ENCODE measurements at regions not wholly inside any gene's neighbourhood (a gene's known extent, or its start where the extent isn't known, plus 50 kb on each side); places are given as distances from the start of the nearest gene placed in this dataset.
A peak's percentile ranks its signal among the peaks of the same experiment; 100 is the strongest.

DNA sequence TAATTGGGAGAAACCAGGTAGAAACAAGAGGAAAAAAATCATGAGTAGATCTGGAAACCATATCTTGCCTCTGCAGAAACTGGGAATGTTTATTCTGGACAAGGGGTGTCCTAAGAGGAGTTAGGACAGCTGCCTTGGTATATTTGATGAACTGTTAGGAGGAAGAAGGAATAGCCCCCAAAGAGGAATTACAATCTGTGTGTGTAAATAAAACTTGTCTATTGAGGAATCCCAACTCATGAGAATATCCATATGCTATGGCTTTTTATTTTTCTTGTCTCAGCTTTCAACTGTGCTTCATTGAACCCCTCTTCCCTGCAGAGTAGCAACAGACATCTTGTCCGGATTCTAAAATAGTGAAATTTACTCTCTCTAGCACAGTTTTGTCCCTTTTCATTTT lies 423.5 kb upstream of the SLC14A2 start:
- DNase-seq: no peak
- H3K27me3 ChIP-seq (ENCODE audit: control insufficient read depth, insufficient read depth, low read length): no peaks in the 10 kb centered on the region
- no peaks in the 10 kb centered on the region for H3K36me3 ChIP-seq (replicated peaks; ENCODE audit: control insufficient read depth, insufficient read depth, low read length)
- H3K4me3 ChIP-seq (ENCODE audit: insufficient read depth, low read depth, low read length): no peak overlapping the region

DNA sequence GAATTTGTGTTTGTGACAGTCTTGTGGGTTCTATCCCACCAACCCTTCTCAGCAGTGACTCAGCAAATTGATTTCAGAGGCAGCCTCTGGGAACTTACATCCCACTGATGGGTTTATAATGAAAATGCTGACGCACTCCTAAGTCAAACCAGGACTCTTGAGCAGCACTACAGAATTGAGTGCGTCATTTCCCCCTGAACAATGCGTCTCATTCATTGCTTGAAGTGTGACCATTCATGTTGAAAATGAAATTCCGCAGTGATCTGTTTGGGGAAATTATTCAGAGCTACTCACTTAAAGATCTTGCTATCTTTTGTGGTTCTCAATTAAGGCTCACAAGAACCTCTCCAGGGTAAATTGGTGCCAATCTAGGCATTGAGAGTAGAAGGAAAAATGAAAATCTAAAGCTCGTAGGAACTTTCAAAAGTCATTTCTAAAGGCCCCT lies 417.7 kb upstream of the SLC14A2 start:
- no peaks in the 10 kb centered on the region for H3K36me3 ChIP-seq (replicated peaks; ENCODE audit: control insufficient read depth, insufficient read depth, low read length)
- no peak overlapping the region for H3K4me3 ChIP-seq (ENCODE audit: insufficient read depth, low read depth, low read length)
- H3K27me3 ChIP-seq (ENCODE audit: control insufficient read depth, insufficient read depth, low read length): no peaks in the 10 kb centered on the region
- DNase-seq: no peak

DNA sequence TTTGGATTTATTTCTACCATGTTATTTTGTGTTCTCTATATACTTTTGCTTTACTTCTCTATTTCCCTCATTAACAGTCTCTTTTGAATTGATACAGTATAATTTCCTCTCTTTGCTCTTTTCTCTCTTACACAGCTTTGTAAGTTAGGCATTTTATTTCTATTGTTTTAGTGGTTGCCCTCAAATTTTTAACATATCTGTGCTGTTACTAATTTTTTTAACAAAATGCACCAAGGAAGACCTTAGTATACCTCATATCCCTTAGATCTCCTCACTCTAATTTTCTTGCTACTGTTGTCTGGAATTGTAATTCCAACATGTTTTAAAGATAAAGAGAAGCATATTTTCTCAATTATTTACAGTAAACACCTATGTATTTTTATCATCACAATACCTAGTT lies 416.8 kb upstream of the SLC14A2 start:
- Histone ChIP-seq H3K4me3 (ENCODE audit: insufficient read depth, low read depth, low read length) (no peak overlapping the region), H3K36me3 (replicated peaks; ENCODE audit: control insufficient read depth, insufficient read depth, low read length) (no peaks in the 10 kb centered on the region), H3K27me3 (ENCODE audit: control insufficient read depth, insufficient read depth, low read length) (no peaks in the 10 kb centered on the region)
- DNase-seq: no peak

DNA sequence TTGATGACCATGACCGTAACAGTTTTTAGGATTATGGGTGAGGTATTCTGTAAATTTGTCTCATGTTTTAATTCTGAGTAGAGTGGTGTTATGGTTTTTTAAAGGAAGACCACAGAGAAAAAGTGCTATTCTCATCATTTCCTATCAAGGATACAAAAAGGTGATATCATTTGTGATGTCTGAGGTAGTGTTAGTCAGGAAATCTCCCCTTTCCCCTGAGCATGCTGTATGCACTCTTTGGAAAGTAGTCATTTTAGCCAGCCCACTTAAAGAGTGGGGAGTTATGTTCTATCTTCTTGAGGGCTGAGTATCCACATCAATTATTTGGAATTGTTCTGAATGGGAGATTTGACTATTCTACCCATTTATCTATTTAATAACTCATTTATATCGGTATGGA lies 414.2 kb upstream of the SLC14A2 start:
- Histone ChIP-seq H3K4me3 (ENCODE audit: insufficient read depth, low read depth, low read length) (no peak overlapping the region), H3K27me3 (ENCODE audit: control insufficient read depth, insufficient read depth, low read length) (no peaks in the 10 kb centered on the region), H3K36me3 (replicated peaks; ENCODE audit: control insufficient read depth, insufficient read depth, low read length) (no peaks in the 10 kb centered on the region)
- no peak for DNase-seq

DNA sequence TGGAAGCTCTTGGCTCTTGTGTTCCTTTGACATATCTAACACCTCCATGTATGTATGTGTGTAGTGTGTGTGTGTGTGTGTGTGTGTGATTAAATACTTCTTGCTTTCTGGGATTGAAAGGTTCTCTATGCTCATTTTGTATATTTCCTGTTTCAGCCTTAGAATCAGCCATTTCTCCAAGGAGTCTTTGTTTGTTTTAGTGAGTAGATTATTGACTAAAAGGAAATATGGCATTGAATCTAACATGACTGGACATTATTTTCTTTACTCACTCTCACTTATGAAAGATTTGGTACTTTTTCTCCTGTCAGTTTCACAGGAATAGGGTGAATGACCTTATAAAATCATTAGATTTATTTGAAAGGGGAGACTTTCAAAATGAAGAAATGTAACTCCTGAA lies 413.8 kb upstream of the SLC14A2 start:
- H3K36me3 ChIP-seq (replicated peaks; ENCODE audit: control insufficient read depth, insufficient read depth, low read length): no peaks in the 10 kb centered on the region
- H3K4me3 ChIP-seq (ENCODE audit: insufficient read depth, low read depth, low read length): no peak overlapping the region

DNA sequence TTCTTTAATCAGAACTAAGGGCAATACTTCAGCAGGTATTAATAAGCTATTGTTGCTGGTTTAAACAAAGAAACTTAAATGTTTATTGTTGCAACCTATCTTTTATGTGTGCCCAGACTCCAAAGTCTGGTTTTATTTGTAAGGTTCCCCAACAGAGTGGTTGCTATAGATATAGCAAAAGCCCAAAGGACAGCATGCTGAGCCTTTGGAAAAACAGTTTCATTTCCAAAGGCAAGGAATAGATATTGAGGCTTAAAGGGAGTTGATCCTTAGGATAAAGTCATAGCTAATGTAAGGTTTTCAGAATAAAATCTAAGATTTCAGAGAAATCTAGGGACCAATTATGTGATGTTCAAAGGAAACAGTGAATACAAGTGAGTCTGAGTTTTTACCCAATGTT lies 413.2 kb upstream of the SLC14A2 start:
- H3K4me3 ChIP-seq (ENCODE audit: insufficient read depth, low read depth, low read length): no peak overlapping the region
- no peaks in the 10 kb centered on the region for H3K36me3 ChIP-seq (replicated peaks; ENCODE audit: control insufficient read depth, insufficient read depth, low read length)
- no peak for DNase-seq
- H3K27me3 ChIP-seq (ENCODE audit: control insufficient read depth, insufficient read depth, low read length): no peaks in the 10 kb centered on the region

More for the DNA sequence above, 413.8 kb upstream of the SLC14A2 start:
- no peak for DNase-seq
- H3K27me3 ChIP-seq (ENCODE audit: control insufficient read depth, insufficient read depth, low read length): no peaks in the 10 kb centered on the region

DNA sequence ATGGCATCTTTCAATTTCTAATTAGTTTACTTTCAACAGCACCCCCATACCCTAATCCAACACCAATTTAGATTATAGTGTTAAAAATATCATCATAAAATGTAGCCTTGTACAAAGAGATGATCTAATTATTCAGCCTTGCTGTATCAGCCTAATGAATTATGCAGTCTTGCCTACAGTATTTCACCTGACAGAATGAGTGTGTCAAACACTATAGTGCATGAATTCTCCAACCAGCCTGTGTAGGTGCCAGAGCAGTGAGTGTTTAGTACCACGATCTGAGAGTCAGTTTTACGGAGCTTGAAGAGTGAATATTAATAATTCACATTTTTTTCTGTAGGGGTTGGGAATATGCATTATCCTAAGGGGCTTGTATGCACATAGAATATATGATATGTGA lies 411.6 kb upstream of the SLC14A2 start:
- DNase-seq: no peak
- Histone ChIP-seq H3K27me3 (ENCODE audit: control insufficient read depth, insufficient read depth, low read length) (no peaks in the 10 kb centered on the region), H3K4me3 (ENCODE audit: insufficient read depth, low read depth, low read length) (no peak overlapping the region), H3K36me3 (replicated peaks; ENCODE audit: control insufficient read depth, insufficient read depth, low read length) (no peaks in the 10 kb centered on the region)

DNA sequence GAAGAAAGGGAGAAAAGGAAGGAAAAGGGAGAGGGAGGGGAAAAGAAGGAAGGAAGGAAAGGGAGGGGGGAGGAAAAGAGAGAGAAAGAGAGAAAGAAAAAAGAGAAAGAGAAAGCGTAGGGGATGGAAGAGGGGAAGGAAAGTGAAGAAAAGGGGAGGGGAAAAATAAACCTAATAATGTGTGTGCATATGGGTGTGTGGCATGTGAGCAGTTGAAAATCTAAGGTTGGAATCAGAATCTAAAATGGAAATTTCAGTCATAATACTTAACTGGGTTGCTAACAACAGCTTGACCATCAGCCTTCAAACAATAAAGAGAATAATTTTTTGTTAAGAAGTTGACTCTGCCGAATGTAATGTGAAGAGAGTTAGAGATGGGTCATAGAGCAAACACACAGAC lies 407.9 kb upstream of the SLC14A2 start:
- H3K4me3 ChIP-seq (ENCODE audit: insufficient read depth, low read depth, low read length): no peak overlapping the region
- no peaks in the 10 kb centered on the region for H3K27me3 ChIP-seq (ENCODE audit: control insufficient read depth, insufficient read depth, low read length)
- no peaks in the 10 kb centered on the region for H3K36me3 ChIP-seq (replicated peaks; ENCODE audit: control insufficient read depth, insufficient read depth, low read length)
- DNase-seq: no peak

DNA sequence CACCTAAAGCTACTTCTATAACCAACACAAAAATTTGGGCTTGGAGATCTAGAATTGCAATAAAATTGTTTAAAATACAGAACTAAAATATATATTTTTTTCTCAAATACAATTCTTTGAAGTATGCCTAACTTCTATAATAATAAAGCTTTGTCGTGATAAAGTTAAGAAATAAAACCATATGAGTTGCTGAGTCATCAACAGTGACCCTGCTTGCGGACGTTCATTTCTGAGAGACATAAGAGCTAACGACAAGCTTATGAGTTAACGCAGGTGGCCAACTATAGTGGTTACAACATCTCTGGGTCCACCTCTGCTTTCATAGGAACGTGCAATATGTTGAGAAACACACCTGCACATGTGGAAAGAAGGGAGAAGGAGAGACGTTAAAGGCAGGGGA lies 407.1 kb upstream of the SLC14A2 start:
- no peak for DNase-seq
- no peak overlapping the region for H3K4me3 ChIP-seq (ENCODE audit: insufficient read depth, low read depth, low read length)
- H3K36me3 ChIP-seq (replicated peaks; ENCODE audit: control insufficient read depth, insufficient read depth, low read length): no peaks in the 10 kb centered on the region
- no peaks in the 10 kb centered on the region for H3K27me3 ChIP-seq (ENCODE audit: control insufficient read depth, insufficient read depth, low read length)

DNA sequence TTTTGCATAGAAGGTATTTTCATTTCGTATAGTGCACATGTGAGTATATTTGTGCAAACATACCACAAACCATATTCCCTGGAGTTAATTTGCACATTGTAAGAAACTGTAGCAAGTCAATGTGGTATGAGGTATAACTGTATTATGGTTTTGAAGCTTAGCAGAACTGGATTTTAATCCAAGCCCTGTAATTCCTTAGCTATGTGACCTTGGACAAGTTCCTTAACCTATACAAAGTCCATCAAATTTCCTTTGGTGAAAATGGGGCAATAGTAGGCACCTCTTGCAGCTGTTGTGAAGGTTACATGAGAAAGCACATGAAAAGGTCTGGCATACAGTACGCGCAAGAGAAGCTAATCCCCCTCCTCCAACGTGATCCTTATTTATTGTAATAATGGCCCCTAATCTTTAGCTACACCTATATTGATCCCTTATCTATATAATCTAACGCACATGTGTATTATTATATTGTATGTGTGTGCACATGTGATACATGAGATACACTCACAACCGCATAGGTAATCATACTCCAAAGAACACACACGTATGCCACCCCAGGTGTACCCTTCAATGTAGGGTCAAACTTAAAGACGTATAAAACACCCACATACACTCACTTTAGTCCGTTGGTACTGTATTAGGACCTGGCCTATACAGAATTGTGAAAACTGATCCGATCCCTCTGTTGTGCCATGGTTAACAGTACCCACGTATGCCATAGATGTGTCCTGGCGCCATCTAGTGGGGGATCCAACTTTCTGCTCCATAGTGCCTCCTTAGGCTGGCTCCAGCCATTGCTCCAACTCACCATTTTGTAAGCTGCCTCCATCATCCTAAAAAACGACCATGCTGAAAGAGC lies 402.9 kb upstream of the SLC14A2 start:
- peak; percentile 49 for DNase-seq

DNA sequence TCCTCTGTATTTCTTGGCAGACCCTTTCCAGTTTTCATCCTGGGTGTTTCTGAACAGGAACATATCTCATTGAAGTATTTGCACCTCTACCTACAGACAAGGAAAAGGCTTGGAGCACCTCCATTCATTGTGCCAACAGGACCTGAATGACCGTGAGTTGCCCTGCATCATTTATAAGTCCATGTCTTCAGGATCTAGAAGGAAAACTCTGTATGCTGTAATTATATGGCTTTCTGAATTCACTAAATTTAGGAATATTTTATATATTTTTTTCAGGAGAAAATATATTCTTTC lies 402.3 kb upstream of the SLC14A2 start:
- H3K36me3 ChIP-seq (replicated peaks; ENCODE audit: control insufficient read depth, insufficient read depth, low read length): no peaks in the 10 kb centered on the region
- H3K4me3 ChIP-seq (ENCODE audit: insufficient read depth, low read depth, low read length): no peak overlapping the region
- no peaks in the 10 kb centered on the region for H3K27me3 ChIP-seq (ENCODE audit: control insufficient read depth, insufficient read depth, low read length)
- DNase-seq: no peak

More for the DNA sequence above, 402.9 kb upstream of the SLC14A2 start:
- Histone ChIP-seq H3K27me3 (ENCODE audit: control insufficient read depth, insufficient read depth, low read length) (no peaks in the 10 kb centered on the region), H3K36me3 (replicated peaks; ENCODE audit: control insufficient read depth, insufficient read depth, low read length) (no peaks in the 10 kb centered on the region), H3K4me3 (ENCODE audit: insufficient read depth, low read depth, low read length) (no peak overlapping the region)

DNA sequence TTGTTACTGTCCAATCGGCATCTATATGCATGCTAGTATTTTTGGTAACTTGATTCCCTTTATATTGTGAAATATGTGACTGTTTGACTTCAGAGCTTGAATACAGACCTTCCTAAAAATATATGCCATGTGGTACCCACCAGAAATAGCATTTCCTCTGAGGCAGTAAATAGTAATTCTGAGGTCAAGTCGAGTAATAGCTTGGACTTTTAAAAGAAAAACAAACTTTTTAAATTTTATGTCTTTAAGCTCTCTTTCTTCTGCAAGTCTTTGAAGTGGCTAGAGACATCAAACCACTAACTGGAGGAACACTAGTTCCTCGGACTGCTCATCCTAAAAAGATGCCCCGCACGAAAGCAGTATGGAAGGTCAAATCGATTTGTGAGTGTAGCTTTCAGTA lies 396.8 kb upstream of the SLC14A2 start:
- no peak for DNase-seq
- no peaks in the 10 kb centered on the region for H3K27me3 ChIP-seq (ENCODE audit: control insufficient read depth, insufficient read depth, low read length)
- H3K36me3 ChIP-seq (replicated peaks; ENCODE audit: control insufficient read depth, insufficient read depth, low read length): no peaks in the 10 kb centered on the region
- no peak overlapping the region for H3K4me3 ChIP-seq (ENCODE audit: insufficient read depth, low read depth, low read length)

DNA sequence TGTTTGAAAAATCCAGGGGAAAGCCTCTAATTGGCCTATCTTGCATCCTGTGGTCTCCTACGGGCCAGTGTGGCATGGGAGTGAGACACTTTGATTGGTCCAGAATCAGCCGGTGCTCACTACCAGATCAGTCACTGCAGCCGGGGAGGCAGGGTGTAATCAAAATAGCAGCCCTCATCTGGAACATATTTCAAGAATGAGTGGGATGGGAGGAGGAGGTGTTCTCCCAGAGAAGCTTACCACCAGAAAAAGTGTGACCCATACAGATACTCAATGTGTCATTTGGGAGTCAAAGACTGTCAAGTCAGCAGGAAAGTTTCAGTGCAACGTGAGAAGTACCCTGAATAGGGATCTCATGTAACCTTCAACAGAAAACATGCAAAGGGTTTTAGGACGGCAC lies 393.9 kb upstream of the SLC14A2 start:
- no peak overlapping the region for H3K4me3 ChIP-seq (ENCODE audit: insufficient read depth, low read depth, low read length)
- H3K27me3 ChIP-seq (ENCODE audit: control insufficient read depth, insufficient read depth, low read length): no peaks in the 10 kb centered on the region
- DNase-seq: no peak
- no peaks in the 10 kb centered on the region for H3K36me3 ChIP-seq (replicated peaks; ENCODE audit: control insufficient read depth, insufficient read depth, low read length)

DNA sequence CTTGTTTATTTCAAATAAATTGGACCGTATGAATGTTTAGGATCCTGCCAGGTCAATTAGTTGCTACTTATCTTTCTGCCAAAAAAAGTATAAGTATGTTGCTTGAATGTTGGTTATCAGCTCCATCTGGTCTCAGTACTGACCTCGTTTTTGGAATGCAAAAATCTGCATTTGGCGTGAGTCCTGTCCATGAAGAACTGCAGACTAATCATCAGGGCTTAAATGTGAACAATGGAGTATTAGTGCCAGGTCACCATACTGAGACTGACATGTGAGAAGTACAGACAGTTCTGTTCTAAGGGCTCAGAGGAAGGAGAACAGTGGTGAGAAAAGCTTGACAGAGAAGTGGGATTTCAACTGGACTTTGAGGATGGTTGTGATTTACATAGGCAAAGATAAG lies 393.1 kb upstream of the SLC14A2 start:
- Histone ChIP-seq H3K36me3 (replicated peaks; ENCODE audit: control insufficient read depth, insufficient read depth, low read length) (no peaks in the 10 kb centered on the region), H3K4me3 (ENCODE audit: insufficient read depth, low read depth, low read length) (no peak overlapping the region), H3K27me3 (ENCODE audit: control insufficient read depth, insufficient read depth, low read length) (no peaks in the 10 kb centered on the region)
- no peak for DNase-seq

DNA sequence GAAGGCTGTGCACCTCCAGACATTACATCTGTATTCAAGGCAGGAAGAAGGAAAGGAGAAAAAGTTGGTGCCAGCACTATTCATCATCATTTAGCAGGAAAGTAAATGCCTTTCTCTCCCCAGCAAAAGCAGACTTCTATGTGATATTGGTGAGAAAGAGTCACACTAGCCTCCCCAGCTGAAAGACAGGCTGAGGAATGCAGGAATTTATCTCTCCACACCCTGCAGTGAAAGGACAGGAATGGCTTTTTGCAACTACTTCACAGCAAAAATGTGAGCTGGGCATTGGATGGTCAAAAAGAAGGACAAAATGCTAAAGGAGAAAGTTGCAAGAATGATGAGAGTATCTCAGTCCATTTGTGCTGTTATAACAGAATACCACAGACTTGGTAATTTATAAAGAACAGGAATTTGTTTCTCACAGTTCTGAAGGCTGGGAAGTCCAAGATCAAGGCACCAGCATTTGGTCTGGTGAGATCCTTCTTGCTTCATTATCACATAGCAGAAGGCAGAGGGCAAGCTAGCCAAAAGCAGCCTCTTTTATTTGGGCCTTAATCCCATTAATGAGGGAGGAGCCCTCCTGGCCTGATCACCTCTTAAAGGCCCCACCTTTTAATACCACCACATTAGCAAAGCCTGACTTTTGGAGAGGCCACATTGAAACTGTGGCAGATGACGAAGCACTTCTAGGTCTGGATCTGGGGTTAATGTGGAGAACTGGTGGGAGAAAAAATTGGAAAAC lies 388.1 kb upstream of the SLC14A2 start:
- no peak for DNase-seq
- Histone ChIP-seq H3K4me3 (ENCODE audit: insufficient read depth, low read depth, low read length) (no peak overlapping the region), H3K36me3 (replicated peaks; ENCODE audit: control insufficient read depth, insufficient read depth, low read length) (no peaks in the 10 kb centered on the region), H3K27me3 (ENCODE audit: control insufficient read depth, insufficient read depth, low read length) (no peaks in the 10 kb centered on the region)

Measured in H7 (cell line).